KBM-7 (cell line): ENCODE measurements at regions not wholly inside any gene's neighbourhood (a gene's known extent, or its start where the extent isn't known, plus 50 kb on each side); places are given as distances from the start of the nearest gene placed in this dataset.

Source experiments
- DNase-seq: peaks from one replicate; pipeline ENCODE4 v3.0.0-alpha.2; 2015
- in situ Hi-C: fragments of 300-500 bp; cut with MboI; formaldehyde crosslinking; loops from 2 replicates; pipeline ENCODE4 v1.14.3; 2020; ENCODE audit warnings: low sequenced_read_pairs, low pct_unique_long_range_greater_than_20kb, mixed read lengths

DNA sequence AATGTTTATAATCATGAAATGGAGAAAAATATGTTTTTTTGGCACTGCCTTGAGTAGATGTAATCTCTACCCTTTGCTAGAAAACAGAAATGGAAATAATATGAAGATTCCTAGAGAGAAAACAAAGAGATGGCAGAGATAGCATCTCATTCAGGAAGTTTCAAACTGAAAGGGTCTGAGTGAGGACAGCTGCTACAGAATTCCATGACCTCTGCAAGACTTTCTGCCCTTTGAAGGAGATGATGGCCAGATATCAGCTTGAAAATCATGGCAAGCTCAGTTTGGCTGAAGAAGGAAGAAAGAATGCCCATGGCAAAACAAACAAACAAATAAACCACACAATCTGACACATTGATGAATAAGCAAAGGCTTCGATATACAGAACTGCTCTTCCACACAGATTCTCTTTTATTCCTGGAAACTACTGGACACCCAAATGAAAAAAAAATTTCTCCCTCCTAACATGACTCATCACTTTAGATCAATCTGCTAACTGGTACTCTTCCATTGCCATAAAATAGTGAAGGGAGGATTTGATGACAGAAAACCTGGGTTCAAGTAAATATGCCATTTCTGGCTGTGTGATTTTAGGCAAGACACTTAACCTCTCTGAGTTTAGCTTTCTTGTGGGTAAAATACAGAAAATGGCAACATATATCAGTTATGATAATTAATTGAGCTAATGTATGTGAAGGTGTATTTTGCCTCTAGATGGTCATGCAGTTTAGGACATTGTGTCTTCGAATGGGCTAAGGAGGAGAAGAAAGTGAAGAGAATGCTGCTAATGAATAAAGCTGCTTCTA, 105.9 kb upstream of the SPACA1 start:
- in situ Hi-C loops, result no loop called here
- no peak for DNase-seq

DNA sequence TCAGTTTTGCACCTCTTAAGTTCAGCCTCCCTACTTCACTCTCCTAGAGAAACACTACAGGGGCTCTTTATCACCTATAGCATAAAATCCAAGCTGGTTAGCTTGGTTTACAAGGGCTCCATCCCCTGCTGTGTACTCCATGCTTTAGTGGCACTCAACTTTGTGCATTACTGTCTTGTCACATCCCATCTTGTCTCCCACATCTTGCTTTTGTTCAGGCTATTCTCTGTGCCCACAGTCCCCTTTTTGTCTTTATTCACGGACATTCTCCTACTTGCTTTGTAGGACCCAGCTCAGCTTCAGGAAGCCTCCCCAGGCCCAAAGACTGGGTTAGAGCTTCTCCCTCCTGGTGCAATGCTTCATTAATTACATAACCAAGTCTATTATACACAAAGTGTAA, 107.9 kb upstream of the SPACA1 start:
- DNase-seq, result no peak
- in situ Hi-C loops, result no loop called here

DNA sequence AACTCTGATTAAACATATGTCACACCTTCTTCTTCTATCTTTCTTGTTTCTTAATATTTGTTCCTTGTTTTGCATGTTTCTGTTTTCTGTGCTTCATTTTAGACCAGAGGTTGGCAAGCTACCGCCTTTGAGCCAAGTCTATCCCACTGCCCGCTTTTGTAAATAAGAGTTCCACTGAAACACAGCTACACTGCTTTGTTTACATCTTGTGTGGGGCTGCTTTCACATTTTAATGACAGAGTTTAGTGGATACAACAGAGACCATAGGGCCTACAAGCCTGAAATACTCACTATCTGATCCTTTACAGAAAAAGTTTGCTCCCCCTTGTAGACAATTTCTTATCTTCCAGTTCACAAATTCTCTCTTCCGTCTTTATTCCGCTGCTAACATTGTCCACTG, 109.4 kb upstream of the SPACA1 start:
- in situ Hi-C loops, result no loop called here
- no peak for DNase-seq

DNA sequence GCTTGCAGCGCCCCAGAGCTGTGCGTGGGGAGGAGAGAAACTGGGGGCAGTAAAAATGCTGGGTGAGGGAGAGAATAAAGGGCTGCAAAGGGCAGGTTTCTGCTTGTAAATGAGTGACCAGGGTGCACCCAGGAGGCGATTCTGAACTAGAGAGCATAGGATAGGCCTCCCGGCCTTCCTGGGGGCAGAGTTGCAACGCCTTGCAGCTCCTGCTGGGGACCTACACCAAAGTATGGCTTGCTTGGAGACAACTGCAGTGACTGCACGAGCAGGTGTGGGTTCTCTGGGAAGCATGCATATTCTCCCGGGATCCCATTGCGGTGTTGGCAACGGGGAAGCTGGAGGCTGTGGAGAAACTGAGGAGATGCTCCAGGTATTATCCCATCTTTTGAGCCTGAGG, 111.6 kb upstream of the SPACA1 start:
- in situ Hi-C loops, result no loop called here

DNA sequence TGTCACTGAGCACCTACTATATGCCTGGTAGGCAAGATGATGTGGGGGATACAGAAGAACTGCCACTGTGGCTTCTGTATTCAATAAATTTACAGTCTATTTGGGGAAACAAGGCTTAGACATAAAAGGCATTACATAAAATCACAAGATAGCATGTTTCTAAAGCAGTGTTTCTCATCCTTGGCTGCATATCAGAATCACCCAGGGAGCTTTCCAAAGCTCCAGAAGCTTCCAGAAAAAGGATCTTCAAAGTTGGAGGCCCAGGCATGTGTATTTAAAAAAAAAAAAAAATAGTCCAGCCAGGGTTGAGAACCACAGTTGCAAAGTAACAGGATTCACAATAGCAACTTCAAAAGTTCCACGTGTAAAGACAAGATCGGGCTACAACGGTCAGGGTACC, 112.4 kb upstream of the SPACA1 start:
- in situ Hi-C loops, result no loop called here
- DNase-seq, result no peak

More for the DNA sequence above, 111.6 kb upstream of the SPACA1 start:
- DNase-seq, result no peak

DNA sequence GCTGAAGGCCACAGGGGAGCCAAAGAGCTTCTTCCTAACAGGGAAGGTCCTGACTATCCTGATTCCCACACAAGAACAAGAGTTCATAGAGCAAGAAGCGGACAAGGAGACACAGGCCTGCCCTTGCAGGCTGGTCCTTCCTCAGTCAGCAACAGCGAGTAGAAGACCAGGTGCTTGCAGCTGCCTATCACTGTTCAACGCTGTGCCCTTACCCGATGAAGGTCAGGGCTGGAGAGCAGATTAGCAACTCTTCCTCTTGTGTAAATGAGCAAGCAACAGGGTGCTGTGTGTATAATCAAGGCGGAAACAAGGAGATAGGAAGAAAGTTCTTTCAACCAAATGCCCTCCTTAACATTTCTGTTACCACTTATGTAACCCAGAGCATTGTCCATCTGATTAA, 115.3 kb upstream of the SPACA1 start:
- in situ Hi-C loops, result no loop called here

DNA sequence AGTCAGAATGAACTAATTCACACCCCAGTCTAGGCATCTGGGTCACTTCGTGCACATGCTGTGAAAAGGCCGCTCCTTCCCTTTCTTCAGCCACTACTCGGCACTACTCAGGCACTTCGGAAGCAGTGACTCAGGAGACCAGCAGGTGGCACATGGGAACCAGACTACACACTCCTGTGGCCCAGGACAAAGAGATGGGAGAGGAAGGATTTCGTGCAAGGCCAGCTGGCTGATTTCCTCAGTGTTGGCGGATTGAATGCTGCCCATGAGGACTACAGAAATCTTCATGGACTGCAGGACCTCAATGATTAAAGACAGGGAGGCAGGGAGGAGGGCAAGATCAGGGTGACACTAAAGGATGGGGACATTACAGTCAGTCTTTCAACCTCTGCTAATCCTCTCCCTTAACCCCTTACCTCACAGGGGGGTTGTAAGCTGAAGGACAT, 117.8 kb upstream of the SPACA1 start:
- DNase-seq, result peak; percentile 84

More for the DNA sequence above, 115.3 kb upstream of the SPACA1 start:
- DNase-seq, result no peak

DNA sequence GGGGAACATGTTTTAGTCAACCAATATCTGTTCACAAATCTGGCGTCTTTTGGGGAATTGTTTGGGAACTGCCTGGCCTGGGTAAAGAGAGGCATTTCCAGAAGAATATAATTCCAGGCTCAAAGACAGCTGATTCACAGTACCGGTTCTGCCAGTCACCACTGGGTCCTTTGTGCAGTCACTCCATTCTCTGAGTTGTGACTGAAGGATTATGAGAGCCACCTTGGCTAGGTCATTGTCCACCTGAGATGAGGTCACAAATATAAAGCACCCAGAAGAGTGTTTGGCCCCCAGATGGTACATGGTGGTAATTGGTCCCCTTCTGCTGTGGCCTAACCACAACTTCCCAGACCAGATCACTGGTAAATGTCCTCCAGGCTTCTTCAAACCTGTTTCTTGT, 121.0 kb upstream of the SPACA1 start:
- in situ Hi-C loops, result no loop called here
- DNase-seq, result no peak

More for the DNA sequence above, 117.8 kb upstream of the SPACA1 start:
- in situ Hi-C loops, result no loop called here

DNA sequence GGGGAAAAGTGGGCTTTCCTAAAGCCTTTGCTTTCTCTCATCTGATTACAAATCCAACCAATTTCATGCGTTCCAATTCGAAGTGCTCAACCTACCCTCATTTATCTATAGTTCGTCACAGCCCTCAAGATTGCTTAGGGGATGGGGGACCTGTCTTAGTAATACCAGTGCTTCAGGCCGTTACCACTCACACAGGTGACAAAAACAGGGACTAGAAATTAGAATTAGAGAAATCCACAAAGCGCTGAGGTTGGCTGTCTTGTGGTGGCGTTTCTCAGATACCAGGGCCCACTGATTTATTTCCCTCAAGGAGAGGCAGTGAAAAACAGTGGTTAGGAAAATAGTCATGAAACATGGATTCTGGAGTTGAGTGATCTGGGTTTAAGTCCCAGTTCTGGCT, 121.6 kb upstream of the SPACA1 start:
- in situ Hi-C loops, result no loop called here
- DNase-seq, result no peak

DNA sequence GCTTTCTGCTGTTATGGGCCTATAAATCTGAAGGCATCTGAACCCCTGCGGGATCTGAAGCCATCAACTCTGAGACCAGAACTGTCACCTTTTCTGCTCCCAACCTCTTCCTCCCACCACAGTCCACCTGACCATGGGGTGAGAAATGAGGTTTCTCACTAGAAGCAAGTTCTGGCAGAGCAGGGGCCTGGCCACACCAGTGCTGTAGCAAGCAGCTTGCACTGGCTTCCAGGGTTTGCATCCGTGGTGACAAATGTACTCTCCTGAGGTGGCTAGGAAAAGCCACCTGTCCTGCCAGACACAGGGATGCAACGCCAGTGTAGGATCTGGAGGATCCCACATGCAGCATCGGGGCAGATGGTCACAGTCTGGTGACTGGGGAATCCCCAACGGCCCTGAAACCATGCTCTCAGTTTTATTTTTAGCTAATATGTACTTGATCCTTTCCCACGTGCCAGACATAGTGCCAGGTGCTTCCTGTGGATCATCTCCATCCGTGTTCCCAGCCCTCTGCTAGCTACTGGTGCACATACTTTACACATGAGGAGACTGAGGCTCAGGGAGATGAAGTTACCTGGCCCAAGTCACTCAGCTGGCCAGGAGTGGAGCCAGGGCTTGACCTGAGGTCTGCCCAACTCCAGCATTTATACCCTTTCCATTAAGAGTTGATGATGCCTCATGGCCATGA, 122.1 kb upstream of the SPACA1 start:
- in situ Hi-C loops, result no loop called here

DNA sequence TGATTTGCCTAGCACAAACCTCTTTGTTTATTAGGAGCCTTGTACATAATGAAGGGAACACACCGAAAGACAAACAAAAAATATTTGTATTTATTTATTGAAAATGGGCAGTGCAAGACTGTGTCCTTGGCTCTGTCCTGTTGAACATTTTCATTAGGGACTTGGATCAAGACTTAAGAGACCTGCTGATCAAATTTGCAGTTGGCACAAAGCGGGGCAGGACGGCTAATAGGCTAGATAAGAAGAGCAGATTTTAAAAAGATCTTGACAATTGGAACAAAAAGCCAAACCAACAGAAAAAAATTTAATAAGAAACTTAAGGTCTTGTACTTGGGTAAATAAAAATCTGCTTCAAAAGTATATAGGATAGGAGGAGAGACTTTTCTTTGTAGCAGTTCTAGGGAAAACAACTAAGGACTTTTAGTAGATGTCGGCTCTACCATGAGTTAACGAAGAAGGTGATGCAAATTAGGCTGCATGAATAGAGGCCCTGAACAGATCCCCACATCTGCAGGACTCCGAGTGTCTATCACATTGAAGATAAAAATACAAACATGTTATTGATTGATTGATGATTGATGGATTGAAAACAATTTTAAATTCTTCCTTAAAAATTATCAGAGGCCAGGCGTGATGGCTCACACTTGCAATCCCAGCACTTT, 124.1 kb upstream of the SPACA1 start:
- DNase-seq, result no peak
- in situ Hi-C loops, result no loop called here

More for the DNA sequence above, 122.1 kb upstream of the SPACA1 start:
- no peak for DNase-seq

DNA sequence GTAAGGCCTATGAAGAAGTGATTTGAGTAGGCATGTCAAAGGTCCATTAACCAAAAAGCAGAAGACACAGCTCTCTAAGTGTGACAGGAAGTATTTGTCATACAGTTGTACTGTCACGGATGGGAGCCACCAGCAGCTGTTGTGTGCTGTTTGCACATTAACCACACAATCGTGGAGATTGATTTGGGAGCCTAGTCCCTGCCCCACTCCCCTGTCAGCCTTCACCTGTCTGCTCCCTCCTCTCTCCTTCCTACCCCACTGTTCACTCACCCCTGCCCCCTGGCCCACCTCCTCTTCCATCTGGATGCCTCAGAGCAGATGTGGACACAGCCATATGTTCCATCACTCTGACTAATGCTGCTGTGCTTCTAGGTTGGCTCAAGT, 124.7 kb upstream of the SPACA1 start:
- in situ Hi-C loops, result no loop called here
- peak; percentile 39 for DNase-seq

DNA sequence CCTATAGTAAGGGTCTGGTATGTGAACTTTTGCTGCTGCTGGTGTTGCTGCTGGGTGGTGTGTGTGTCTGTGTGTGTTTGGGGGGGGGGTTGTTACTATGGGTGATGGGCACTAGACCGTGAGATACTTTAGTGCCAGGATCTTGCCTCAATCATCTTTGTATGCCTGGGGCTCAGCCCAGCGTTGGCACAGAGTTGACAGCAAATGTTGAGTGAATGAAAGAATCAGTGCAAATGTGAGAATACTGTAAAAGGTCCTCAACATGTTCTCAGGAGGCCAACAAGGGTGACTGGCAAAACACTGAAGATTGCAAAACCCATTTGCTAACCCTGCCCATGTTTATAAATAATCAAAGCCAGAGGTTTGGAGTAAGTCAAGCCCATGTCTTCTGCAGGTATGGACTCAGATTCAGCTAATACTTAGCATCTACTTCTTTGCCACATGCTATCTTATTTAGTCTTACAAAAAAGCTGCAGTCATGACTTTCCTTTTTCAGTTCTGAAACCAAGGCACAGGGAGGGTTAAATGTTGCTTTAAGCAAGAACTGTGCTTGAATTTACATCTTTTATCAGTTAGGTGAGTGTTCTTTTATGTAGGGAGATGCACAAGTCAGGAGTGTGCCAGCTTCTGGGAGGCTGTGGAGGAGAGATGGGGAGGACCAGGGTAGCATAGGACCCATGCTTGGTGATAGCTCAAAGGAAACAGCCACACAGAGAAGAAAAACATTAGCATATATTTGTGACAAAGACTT, 125.3 kb upstream of the SPACA1 start:
- DNase-seq, result no peak

DNA sequence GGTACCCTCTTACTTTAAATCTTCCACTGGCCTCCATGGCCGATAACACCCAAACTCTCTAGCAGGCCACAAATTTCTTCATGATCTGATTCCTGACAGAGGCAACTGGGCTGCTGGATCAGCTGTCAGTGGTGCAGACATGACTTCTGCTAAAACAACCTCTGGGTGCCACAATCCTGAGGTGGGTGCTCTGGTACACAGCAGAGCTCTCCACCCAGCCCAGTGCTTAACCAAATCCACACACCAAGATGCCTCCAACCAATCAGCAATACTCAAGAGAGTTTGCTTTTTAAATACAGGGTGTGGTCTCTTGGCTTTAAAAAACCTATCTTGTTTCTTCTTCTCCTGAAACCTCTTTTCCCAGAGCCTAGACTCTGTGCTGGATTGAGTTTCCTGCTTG, 126.6 kb upstream of the SPACA1 start:
- no peak for DNase-seq
- in situ Hi-C loops, result no loop called here

More for the DNA sequence above, 125.3 kb upstream of the SPACA1 start:
- in situ Hi-C loops, result no loop called here

DNA sequence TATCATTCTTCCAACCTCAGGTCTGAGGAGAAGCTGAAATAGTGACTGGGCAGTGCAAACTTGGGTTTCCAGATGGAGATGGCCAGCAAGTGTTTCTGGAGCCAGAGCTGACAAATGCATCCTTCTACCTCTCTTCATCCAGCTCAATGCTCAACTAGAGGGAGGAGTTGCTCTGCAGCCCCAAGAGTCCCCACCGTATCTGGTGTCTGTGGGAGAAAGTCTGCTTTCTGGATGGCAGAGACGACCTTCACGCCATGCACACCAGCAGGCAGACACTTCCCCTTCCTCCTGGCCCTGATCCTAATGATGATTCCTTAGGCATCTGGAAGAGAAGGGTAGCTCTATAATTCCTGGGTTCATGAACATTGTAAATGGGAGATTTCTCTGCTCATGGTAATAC, 127.4 kb upstream of the SPACA1 start:
- DNase-seq, result no peak
- in situ Hi-C loops, result no loop called here

DNA sequence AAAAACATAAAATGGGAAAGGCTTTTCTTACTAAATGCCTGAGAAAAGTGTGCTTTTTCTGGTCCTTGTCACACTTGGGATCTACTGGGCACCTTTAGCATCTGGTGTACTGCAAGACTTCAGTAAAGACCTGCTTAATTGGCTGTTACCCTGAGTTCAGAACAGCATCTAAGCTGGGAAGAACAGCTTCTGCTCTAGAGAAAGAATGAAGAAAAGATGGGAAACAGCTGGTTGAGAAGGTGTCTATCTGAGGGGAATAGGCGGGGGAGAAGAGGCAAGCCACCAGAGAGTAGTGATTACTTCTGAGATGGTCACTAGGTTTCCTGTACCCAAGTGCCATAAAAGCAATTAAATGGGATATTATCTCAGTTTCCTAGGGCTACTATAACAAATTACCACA, 128.2 kb upstream of the SPACA1 start:
- DNase-seq, result no peak
- in situ Hi-C loops, result no loop called here

DNA sequence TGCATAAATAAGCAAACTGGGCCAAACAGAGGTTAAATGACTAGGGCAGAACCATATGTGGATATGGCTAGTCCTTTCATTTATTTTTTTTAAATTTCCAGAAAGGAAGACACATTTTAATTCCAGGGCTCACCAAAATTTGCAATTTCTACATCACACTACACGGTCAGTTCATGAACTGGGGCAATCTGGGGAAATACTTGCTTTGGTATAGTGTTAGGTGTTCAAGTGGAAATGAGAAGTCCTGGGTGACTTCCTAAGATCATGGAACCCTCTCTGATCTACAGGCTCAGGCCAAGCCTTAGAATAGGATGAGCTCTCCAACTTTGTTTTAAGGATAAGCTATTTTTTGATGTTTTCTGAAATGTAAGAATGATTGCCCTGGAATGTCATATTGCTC, 128.6 kb upstream of the SPACA1 start:
- in situ Hi-C loops, result no loop called here
- DNase-seq, result no peak

DNA sequence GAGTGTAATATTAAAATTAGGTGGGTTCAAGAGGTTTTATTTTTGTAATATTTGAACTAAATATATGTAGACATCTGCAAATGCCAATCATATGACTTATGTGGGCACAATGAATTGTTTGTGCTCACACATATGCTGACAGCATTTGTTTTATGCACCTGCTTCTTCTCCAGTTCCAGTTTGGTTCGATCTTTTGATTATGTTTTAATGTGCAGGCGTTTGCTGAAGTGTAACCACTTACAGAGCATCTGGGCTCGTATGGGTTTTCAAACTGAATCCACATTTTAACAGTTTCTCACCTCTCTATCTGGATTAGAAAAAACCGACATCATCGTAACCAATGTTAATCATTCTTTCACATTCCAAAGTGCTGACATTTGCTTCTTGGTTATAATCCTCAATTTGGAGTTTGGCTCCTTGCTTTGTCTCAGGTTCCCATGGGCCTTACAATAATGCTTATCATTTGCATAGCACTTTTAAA, 129.1 kb upstream of the SPACA1 start:
- no peak for DNase-seq
- in situ Hi-C loops, result no loop called here

DNA sequence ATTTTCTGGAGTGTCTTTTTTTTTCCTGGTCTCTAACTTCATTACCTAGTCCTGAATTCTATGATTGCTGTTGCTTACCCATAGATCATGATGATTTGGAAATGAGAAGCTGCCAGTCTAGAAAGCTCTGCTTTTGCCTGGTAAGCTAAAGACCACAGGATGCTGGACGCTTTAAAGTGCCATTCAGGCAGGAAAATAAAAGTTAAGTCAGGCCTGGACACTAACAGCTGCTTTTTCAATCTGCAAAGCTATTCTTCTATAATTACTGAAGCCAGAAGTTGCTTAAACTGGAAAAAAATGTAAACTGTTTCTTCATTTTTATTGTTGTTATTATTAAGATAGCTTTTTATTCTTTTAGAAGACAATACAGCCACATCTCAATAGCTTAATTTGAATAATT, 129.8 kb upstream of the SPACA1 start:
- DNase-seq, result no peak
- in situ Hi-C loops, result no loop called here
